A172 (cell line): ENCODE measurements at regions not wholly inside any gene's neighbourhood (a gene's known extent, or its start where the extent isn't known, plus 50 kb on each side); places are given as distances from the start of the nearest gene placed in this dataset.

Experiments
- DNase-seq: peaks from one replicate; pipeline ENCODE4 v3.0.0-alpha.2; 2015; ENCODE audit warnings: low spot score

DNA sequence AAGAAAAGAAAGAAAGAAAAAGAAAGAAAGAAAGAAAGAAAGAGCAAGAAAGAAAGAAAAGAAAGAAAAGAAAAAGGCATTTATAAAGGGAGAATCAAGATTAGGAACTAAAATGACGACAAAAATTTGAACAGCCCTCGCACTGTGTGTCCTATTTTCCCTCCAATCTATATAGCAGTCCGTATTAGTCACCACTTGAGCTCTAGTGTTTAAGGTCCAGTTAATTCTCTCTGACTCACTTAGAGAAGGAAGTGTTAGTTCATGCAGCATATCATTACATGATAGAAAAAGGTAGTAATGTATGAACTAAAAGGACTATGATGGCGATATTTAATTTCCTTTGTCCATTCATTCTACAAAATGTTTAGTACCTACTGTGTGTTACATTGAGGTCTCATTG is 122.7 kb downstream of the CBLL2 start:
- DNase-seq, result peak; percentile 79

DNA sequence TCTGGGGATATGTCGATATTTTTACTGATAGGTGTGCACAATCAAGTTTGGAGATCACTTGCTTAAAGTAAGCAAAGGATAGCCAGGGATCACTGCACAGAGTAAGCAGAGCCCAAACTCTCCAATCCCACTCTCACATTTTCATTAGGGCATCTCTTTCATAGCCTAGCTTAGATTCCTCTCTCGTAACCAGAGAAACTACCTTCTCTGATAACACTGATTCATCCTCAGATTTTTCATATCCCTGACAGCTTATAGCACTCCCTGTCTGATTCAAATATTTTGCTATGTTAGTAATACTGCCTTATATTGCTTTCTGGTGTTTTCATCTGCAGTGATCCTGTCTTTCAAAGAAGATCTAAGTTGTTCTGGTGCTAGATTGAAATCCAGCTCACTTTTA is 123.7 kb downstream of the CBLL2 start:
- DNase-seq, result peak; percentile 22

DNA sequence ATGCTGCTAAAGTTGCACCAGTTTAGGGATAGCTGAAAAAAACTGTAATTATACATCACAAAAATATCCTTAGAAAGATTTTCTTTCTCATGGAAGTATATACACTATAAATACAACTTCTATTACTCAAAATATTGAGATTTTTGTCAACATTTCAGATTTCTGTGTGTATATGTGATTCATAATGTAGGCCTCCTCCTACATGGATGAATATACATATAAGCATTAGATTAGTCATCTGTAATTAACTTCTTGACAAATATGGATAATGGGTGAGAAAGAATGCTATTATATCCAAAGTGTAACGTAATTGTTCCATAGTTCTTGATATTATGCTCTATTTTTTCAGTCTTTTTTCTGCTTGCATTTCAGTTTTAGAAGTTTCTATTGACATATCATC is 124.9 kb downstream of the CBLL2 start:
- DNase-seq, result no peak

DNA sequence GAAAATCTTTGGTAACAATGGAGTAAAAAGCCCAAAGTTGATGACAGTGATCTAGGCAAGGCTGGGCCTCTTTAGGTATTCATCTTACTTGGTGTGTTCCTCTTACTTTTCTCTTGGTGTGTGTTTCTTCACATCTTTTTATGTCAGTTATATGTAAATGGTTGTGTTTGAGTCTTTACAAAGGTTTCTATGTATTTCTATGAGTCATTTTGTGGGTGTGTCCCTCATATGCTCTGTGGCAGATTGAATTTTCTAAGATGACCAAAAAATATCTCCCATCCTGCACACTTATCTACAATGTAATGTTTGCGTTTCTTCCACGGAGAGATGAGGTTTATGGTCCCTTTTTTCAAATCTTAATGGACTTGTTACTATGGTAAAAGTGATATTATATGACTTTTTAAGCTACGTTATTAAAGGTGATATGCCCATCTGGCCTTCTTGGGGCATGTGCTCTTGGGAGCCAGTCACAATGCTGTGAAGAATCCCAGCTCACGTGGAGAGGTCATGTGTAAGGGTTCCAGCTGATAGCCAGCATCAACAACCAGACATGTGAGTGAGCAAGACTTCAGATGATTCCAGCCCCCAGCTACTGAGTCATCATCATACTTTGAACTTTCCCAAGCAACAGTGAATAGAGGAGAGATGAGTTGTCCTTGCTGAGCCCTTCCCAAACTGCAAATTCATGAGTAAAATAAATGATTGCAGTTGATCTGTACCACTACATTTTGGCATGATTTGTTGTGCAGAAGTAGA is 126.9 kb downstream of the CBLL2 start:
- peak; percentile 90 for DNase-seq

DNA sequence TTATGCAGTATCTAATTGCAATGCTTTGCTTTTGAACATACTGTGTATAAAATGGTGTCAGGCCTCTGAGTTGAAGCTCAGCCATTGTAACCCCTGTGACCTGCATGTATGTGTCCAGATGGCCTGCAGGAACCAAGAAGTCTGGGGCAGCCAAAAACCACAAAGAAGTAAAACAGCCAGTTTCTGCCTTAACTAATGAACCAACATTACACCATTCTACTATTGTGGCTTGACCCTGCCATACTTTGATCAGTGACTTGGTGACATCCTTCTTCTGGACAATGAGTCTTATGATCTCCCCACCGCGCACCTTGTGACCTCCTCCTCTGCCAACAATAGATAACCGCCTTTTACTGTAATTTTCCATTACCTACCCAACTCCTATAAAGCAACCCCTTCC is 131.6 kb downstream of the CBLL2 start:
- DNase-seq, result peak; percentile 30

DNA sequence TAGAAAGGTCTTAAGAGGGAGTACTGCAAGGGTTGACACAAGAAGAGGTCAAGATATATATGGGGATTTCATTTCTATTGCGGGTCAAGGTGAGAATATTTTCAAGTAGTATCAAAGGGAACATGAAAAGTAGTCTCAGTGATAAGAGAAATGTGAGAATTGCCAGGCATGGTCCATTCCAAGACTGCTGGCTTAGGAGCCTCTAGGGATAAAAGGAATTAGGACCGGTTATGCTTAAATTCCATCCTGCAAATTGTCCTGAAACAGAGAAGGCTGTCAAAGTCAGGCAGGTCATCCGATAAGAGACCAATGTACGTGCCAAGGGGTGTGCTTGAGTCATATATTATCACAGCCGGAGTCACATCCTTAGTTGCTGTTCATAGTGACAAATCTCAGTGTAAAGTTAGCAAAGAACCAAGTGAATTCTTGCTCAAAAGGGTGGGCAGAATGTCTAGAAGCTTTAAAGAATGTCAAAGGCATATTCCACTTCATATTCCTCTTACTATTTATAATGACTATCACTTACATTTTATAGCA is 133.6 kb downstream of the CBLL2 start:
- DNase-seq, result peak; percentile 51

DNA sequence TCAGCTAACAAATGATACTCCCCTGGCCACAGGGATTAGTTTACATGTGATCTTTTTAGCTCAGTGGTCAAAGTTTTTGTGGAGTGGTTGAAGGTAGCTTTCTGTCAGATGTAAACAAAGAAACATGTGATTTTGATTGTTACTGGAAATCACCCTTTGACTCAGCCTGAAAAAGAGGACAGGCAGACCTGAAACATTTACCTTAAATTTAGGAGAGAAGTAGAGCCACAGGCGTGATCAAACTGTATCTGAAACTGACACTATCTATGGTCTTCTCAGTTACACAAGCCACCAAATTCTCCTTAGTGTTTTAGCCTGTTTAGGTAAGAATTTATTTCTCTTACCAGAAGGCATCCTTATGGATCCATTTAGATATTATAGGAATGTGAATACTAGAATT is 136.7 kb downstream of the CBLL2 start:
- DNase-seq, result no peak

DNA sequence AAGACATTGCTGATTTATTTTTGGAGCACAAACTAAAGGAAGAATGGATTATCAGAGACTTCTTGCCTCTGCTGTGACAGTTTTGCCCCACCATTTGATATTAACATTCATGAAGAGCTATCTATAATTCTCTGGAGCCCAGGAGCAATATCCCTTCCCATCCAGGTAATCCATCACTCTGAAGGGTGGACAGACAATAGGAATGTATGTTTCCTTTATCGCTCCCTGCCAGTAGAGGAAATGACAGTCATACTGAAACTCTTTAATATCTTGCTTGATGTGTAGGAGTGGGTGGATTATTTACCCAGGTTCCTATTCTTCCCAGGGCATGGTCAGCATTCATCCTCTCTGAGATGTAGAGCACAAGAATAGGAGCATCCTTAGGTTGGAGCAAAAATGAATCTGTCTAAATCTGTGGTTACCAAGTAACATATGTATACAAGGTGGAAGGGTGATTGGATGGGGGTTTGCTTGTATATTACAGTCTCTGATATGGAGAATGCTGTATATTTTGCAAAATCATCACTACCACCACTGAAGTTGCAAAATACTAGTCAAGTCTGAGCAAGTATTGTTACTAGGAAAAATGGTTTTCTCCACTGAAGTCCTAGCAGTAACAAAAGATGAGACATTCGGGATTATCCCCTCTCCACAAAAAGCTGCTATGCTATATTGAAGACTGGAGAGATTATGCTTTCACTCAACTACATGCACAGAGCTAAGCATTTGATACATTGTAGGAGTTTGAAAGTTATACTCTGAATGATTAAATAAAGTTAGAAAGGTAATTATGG is 151.6 kb downstream of the CBLL2 start:
- DNase-seq, result no peak

DNA sequence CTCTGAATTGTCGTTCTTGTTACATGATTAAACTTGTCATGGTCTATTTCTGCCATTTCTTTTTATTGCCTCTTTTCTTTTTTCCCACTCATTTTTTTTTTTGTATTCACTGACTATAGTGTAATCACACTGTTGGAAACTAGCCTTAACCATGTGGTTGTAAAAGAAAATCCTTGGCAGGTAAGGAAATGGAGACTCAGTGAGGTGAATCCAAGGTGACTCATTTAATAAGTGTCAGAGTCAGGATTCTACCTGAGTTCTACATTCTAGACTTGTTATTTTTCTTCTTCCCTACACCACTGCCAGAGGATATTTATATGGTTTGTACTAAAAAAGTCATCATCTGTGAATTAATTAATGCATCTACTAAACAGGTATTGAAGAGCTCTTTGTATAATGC is 152.2 kb downstream of the CBLL2 start:
- DNase-seq, result no peak

DNA sequence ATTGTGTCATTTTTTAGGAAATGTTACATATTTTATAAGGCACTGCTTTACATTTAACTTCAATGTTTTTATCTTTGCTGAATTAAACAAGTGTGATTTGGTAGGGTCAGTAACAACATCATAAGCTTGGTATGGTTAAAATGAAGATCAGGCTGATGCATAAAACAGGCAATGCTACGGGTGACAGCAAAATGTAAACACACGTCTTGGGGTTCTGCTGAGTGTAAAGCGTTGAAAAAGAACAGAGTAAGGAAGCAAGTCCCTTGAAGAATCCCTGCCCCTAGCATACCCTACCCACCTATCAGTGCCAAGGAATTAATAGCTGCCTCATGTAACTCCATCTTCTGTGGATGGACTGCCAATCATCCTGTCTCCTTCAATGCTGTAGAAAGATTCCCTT is 157.0 kb downstream of the CBLL2 start:
- no peak for DNase-seq

DNA sequence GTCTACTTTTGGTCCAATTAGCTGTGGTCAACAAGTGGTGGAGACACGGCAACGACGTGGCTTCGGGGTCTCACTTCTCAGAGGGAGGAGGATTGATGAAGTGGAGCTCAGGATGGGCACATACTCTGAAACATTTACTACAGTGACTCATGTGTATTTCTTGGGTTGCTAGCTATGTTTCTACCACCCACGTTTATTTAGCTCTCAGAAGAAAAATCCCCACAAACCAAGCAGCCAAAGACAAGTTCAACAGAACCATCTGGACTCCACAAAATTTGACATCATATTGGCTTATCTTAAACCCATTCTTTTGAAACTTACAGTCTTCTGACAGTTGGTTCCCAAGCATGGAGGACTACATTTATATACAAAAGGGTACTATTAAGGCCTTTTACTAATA is 158.0 kb downstream of the CBLL2 start:
- DNase-seq, result no peak

DNA sequence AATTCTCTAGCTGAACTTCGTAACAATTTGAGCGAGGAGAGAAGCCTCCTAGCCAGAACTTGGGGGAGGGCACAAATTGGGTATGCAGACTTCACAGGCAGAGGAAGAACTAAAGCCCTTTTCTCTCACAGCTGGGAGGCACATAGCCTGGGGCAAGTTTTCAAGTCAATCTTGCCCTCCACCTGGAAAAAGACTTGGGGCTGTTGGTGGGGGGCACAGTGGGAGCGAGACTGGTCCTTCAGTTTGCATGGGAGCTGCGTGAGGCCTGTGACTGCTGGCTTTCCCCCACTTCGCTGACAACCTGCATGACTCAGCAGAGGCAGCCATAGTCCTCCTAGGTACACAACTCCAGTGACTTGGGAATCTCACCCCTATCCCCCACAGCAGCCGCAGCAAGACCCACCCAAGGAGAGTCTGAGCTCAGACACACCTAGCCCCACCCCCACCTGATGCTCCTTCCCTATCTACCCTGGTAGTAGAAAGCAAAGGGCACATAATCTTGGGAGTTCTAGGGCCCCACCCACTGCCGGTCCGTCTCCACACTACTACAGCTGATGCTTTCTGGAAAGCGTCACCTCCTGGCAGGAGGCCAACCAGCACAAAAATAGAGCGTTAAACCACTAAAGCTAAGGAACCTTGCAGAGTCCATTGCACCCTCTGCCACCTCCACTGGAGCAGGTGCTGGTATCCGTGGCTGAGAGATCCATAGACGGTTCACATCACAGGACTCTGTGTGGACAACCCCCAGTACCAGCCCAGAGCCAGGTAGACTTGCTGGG is 160.8 kb downstream of the CBLL2 start:
- DNase-seq, result no peak

DNA sequence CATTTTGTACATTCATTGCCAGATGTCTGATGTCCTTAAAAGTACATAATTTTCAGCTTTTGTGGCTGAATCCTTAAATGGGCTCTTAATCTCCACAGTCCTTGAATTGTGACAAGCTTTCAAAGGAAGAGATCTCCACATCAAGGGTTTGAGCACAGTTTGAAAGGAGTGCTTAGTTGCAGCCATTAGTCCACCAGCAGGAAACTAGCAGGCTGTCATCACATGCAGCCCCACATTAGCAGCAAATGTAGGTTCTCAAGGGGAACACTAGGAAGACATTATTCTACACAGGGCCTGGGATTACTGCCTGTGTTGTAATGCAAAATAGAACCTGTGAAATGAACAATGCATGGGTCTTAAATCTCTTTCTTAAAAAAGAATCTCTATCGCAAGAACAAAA is 173.2 kb downstream of the CBLL2 start:
- no peak for DNase-seq

DNA sequence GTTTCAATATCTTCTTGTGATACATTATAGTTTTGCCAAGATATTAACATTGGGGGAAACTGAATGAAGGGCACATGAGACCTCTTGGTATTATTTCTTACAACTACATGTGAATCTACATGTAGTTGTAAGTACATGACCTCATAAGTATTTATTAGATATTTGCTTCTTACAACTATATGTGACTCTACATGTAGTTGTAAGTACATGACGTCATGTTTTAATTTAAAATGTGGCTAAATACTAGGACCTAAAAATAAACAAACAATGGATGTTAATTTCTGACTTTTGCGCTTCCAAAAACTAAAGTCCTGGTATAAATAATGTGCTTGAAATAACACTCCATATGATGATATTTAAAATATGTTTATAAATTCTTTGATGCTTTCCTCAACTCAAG is 190.2 kb downstream of the CBLL2 start:
- DNase-seq, result no peak

DNA sequence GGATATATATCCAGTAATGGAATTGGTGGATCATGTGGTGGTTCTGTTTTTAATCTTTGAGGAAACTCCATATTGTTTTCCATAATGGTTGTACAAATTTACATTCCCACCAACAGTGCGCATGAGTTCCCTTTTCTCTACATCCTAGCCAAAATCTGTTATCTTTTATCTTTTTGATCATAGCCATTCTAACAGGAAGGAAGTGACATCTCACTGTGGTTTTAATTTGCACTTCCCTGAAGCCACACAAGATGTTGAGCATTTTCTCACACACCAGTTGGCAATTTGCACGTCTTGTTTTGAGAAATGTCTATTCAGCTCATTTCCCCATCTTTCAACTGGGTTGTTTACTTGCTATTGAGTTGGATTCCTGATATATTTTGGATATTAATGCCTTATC is 194.9 kb downstream of the CBLL2 start:
- DNase-seq, result no peak

DNA sequence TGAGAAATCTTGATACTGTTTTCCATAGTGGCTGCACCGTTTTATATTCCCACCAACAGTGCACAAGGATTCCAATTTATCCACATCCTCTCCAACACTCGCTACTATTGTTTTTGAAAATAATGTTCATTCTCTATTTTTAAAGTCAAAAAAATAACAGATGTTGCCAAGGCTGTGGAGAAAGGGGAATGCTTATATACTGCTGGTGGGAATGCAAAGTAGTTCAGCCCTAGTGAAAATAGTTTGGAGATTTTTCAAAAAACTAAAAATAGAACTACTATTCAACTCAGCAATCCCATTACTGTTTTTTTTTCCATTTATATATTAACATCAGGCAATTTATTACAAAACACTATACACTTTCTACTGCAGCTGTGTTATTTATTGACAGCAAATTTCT is 208.7 kb downstream of the CBLL2 start:
- DNase-seq, result no peak

DNA sequence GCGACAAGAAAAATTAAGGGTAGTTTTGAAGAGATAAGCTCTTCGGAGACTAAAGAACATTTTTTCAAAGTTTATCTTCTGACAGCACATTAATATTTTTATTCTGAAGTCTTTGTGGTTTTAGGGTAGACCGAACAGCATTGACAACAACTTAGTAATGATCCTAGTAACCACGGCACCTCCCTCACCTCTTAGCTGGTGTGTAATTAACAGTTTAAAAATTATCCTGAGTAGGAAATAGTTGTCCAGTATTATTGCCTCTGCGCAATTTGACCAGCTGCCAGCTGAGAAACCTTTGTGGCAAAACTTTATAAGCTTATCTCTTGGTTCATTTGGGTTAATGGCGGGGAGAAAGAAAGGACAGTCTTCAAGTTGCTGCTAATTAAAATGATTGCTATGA is 213.6 kb downstream of the CBLL2 start:
- peak; percentile 35 for DNase-seq

DNA sequence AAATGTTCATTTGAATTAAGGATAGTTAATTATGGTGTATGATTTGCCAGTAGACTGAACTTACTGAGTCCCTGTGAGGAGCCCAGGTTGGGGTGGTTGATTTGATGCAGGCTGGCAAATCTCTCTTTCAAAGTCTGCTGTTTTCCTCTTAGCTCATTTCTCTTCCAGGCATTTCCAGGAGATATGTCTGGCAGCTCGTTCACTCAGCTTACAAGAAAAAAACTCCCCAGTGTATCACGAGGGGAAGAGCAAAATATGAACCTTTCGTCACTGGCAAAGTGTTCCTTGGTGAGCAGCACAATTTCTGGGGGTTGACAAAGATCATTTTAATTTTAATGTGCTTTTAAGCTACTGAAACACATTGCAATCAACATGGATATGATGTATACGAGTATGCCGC is 244.2 kb downstream of the CBLL2 start:
- no peak for DNase-seq

DNA sequence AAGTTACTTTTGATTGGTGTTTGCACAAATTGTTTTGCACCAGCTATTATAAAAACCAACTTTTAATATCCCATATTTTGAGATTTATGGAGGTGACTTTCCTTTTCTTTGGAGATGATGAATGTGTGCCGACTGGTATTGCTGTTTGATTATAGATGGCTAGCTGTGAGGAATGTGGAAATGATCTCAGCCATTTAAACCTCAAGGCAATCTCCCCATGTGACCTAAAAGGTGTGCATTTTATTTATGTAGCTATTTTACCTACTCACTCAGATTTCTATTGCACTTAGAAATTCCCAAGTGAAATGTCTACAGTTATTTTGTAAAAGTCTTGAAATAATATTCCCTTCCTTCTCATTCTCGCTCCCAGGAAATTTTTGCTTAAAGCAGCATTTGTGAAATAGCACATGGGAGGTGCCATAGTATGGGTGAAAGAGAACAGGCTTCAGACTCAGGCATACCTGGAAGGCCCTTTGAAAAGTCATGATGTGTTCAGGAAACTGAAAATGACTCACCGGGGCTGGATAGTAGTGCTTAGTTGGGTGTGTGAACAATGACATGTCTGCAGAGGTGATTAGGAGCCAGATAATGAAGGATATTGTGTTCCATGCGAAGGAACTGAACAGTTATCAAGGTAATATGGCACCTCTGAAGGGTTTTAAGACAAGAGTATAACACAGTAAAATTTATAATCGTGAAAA is 247.6 kb downstream of the CBLL2 start:
- DNase-seq, result peak; percentile 51

DNA sequence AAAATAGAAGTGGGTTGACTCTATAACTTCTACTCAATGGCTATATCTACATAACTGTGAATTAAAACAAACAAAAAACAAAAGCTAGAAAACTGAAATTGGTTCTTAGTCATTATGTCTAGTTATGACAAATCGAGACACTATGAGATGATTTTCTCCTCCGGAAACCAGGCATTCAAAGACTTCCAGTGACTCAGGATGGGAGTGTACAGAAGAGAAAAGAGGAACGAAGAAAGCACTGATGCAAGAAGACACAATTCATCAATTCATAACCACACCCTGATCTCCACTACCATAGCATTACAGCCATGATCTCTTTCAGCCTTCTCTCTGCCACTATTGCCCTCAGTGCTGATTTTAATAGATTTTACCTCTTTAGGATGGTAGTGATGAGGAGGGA is 253.6 kb downstream of the CBLL2 start:
- DNase-seq, result peak; percentile 77

DNA sequence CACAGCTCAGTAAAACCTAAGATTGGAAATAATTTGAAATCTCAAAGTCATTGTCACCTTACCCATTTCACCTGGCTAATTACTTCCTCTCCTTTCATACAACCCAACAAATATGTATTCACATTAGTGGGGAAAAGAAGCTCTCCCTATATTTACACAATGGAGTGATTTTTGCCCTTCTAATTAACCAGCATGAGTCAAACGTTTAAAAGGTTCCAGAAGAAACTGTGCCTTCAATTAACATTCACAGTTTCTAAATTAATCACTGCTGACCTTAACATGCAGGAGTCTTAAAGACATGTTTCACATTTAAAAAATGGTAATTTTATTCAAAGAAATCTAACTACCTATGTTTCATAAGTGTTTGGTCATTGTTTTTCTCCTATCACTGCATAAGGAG is 254.6 kb downstream of the CBLL2 start:
- no peak for DNase-seq

DNA sequence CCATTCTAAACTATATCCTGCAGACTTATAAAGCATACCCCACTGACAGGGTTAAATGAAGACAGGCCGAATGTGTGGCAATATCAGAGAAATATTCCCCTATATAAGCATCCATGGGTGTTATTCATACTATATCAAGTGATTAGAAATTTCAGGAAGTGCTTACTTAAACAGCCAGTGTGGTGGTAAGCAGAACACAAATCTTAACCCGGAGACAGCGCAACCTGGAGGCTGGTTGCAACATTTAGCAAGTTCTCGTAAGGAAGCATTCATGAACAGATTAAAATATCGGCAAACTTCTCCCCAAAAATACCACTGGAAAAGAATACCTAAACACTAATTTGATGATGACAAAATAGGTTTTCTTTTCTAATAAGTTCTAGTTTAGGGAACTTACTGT is 261.2 kb downstream of the CBLL2 start:
- no peak for DNase-seq
